NCI-H187 treated with DMSO at 0.1 percent for 48 hours (cell line): ENCODE measurements at regions not wholly inside any gene's neighbourhood (a gene's known extent, or its start where the extent isn't known, plus 50 kb on each side); places are given as distances from the start of the nearest gene placed in this dataset.
"Not testable (repeated sequence)": the region's sequence is repeated elsewhere in the genome, so short reads cannot be mapped to it uniquely, and the experiment has no call there.

Experiments
- DNase-seq: peaks from one replicate; lab custom pipeline; 2025; lab: John Stamatoyannopoulos, UW

DNA sequence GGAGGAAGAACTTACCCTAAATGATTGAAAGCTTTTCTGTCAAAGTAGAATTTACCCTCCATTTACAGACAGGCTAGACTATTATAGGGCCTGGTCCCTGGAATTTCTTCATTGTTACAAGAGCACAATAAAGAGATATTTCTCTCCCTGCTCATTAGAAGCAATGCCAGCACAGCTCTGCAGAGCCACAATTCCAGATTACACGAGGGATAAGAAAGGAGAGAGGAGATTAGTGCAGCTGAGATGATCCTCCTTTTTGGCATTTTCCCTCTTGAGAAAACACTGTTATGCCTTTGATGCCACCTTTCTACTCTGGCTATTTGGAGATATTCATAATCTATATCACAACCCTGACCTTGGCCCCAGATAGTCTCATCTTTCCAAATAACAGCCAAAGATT is 1119.5 kb upstream of the TMPRSS15 start:
- DNase-seq: no peak

- no peak for DNase-seq
Measured at GRCh38 chr21:19523746-19524145, 1120.2 kb upstream of the TMPRSS15 start.

DNA sequence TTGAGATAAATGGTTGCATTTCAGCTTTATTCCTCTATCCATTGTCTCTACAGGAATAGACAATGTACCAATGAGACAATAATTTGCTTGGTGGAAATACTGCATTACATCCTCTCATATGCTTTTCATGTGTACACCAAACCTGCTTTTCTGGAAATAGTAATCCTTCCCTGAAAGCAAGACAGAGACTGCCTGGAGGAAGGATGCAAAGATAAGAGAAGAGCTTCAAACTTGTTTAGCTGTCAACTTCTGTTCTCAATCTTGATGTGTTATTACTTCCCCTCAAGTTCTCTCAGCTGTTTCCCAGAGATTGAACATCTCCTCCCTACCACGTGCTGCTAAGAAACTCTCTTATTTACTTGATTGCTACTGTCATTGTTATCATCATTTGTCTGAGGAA is 1125.4 kb upstream of the TMPRSS15 start:
- DNase-seq: no peak

DNA sequence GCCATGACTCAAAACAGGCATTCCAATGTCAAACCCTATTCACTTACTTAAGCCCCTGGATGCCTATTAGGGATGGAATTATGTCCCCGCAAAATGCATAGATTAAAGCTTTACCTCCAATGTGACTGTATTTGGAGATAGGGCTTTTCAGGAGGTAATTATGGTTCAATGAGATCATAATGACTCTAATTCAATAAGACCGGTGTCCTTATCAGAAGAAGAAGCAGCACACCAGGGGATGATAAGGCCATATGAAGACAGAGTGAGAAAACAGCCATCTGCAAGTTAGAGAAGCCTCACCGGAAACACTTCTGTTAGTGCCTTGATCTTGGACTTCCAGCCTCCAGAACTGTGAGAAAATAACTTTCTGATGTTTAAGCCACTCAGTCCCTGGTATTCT is 1131.8 kb upstream of the TMPRSS15 start:
- DNase-seq: no peak

- DNase-seq: no peak
Measured at GRCh38 chr21:19537116-19537515, 1133.5 kb upstream of the TMPRSS15 start.

DNA sequence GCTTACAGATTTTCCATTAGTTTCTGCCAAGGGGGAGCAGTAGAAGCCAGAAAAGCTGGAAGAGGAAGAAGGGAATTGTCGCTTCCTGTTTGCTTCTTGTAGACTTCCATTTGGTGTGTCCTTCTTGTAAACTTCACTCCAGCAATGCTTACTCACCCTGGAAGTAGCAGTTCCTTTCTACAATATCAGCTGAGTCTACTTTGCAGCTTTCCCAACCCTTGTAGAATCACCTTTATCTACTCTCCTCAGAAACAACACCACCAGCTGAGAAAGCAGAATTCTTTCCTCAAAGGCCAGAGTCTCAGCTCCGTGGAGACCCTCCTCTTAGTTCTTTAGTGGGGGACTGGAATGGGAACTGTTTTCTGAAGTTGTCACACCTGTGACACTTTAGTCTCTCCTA is 1136.7 kb upstream of the TMPRSS15 start:
- DNase-seq: no peak

- DNase-seq: no peak
Measured at GRCh38 chr21:19541602-19542001, 1138.0 kb upstream of the TMPRSS15 start.

- DNase-seq: not testable (repeated sequence)
Measured at GRCh38 chr21:19544493-19544892, 1140.9 kb upstream of the TMPRSS15 start.

GRCh38 chr21:19547951-19548840 is 1144.6 kb upstream of the TMPRSS15 start:
- no peak for DNase-seq

GRCh38 chr21:19553919-19554615 is 1150.5 kb upstream of the TMPRSS15 start:
- DNase-seq: no peak

DNA sequence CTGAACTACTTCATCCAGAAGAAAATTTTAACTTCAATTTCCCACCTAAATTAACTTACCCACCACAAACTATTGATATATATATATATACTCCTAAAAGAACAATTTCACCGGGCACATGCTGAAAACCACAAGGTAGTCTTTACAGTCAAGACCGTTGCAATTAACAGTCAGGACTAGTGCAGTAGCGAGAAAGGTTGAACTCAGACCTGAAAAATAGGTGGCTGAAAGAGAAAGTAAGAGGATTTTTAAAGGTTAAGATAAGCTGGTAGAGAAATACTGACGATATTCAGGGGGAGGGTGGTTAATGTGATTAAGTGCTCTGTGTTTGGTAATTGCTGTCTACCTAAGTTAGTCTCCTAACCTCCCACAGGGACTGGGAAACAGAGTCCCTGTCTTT is 1153.5 kb upstream of the TMPRSS15 start:
- no peak for DNase-seq

- DNase-seq: no peak
Measured at GRCh38 chr21:19557488-19557887, 1153.9 kb upstream of the TMPRSS15 start.

GRCh38 chr21:19565587-19565986 is 1162.0 kb upstream of the TMPRSS15 start:
- DNase-seq: no peak

GRCh38 chr21:19566975-19567374 is 1163.4 kb upstream of the TMPRSS15 start:
- DNase-seq: no peak

GRCh38 chr21:19577381-19577780 is 1173.8 kb upstream of the TMPRSS15 start:
- DNase-seq: no peak

DNA sequence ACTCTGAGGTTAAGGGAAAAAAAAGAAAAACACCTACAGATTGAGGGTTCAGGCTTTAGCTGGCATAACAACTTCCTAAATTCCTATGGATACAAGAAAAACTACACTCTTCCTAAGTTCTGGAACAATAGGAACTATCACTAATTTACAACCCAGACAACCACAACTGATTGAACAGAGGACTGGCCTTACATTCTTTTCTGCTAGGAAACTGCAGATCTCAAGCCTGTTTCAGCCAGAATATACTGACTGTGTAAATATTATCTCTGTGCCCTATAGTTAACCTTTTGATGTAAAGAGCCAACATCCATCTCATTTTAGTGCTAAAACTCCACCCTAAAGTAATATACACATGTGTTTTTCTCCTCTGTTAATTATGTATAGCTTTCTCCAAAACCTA is 1186.5 kb upstream of the TMPRSS15 start:
- DNase-seq: no peak

GRCh38 chr21:19603011-19603593 is 1199.5 kb upstream of the TMPRSS15 start:
- no peak for DNase-seq

- DNase-seq: no peak
Measured at GRCh38 chr21:19608101-19608621, 1204.6 kb upstream of the TMPRSS15 start.

GRCh38 chr21:19609611-19610010 is 1206.0 kb upstream of the TMPRSS15 start:
- DNase-seq: no peak

DNA sequence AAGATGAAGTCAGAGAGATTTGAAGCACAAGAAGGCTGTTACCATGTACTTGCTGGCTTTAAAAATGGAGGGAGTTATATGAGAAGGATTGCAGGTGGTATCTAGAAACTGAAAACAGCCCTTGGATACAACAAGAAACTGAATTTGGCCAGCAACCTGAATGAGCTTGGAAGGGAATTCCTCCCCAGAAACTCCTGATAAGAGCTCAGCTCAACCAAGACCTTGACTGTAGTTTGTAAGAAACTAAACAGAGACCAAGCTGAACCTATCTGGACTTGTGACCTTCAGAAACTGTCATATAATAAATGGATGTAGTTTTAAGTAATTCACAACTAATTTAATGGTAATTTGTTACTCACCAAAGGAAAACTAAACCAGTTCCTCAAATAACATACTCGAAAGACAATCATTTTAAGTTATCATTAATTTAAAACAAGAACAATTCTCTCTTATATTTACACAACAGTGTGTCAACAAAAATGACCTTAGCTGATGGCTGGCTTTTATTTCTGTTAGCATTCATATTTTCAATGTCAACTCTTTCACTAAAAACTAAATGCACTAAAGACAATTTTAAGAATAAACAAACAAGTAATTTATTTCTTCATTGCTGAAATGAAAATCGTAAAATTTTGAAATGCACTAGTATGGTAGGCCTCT is 1218.4 kb upstream of the TMPRSS15 start:
- DNase-seq: no peak

- no peak for DNase-seq
Measured at GRCh38 chr21:19640964-19641363, 1237.4 kb upstream of the TMPRSS15 start.

- no peak for DNase-seq
Measured at GRCh38 chr21:19648391-19648790, 1244.8 kb upstream of the TMPRSS15 start.
